Left lung (tissue), 4 donors: ENCODE measurements at regions not wholly inside any gene's neighbourhood (a gene's known extent, or its start where the extent isn't known, plus 50 kb on each side); places are given as distances from the start of the nearest gene placed in this dataset.

Experiments used
- ATAC-seq: fragments of 200-7000 bp; cut with Tn5 transposase; one replicate; pipeline ENCODE4 v1.9.1; 2020; ENCODE audit warnings: moderate library complexity
- DNase-seq, 4 donors: peaks; one replicate each; pipeline ENCODE4 v3.0.0-alpha.2; 2013 to 2020
- H3K27ac ChIP-seq, 2 donors: fragments of 200-600 bp; sonication (generic) in 1 of 2; one replicate each; pipeline versions ENCODE4 v1.5.0 to v1.8.0; 2020 to 2021
- H3K27me3 ChIP-seq, 2 donors: fragments of 200-600 bp; sonication (generic) in 1 of 2; one replicate each; pipeline versions ENCODE4 v1.5.0 to v1.8.0; 2020 to 2021
- H3K36me3 ChIP-seq, 2 donors: fragments of 200-600 bp; sonication (generic) in 1 of 2; one replicate each; pipeline versions ENCODE4 v1.5.0 to v1.8.0; 2020 to 2021
- H3K4me1 ChIP-seq, 2 donors: fragments of 200-600 bp; one replicate each; pipeline ENCODE4 v1.8.0; 2021
- H3K4me3 ChIP-seq, 2 donors: fragments of 200-600 bp; sonication (generic) in 1 of 2; one replicate each; pipeline versions ENCODE4 v1.5.0 to v1.8.0; 2020 to 2021; ENCODE audit warnings: mild to moderate bottlenecking in 1 of 2
- H3K9me3 ChIP-seq, 2 donors: fragments of 200-600 bp; sonication (generic) in 1 of 2; one replicate each; pipeline versions ENCODE4 v1.5.0 to v1.8.0; 2020 to 2021
- intact Hi-C, 2 donors: fragments of 100-400 bp; cut with DNase I; formaldehyde crosslinking; loops; one replicate each; pipeline versions ENCODE4 v1.11.2 to v1.14.2; 2022
- TF ChIP-seq, protein P1 (sequence below), 2 donors: fragments of 200-600 bp; sonication (generic) in 1 of 2; IDR thresholded peaks; one replicate each; pipeline versions ENCODE4 v1.5.0 to v1.8.0; 2021; ENCODE audit warnings: antibody characterized with exemption in 2 of 2
- donor health status: DM: no; HTN: yes; CAD: no.
- donor health status: DM: no; HTN: no; CAD: no.

DNA sequence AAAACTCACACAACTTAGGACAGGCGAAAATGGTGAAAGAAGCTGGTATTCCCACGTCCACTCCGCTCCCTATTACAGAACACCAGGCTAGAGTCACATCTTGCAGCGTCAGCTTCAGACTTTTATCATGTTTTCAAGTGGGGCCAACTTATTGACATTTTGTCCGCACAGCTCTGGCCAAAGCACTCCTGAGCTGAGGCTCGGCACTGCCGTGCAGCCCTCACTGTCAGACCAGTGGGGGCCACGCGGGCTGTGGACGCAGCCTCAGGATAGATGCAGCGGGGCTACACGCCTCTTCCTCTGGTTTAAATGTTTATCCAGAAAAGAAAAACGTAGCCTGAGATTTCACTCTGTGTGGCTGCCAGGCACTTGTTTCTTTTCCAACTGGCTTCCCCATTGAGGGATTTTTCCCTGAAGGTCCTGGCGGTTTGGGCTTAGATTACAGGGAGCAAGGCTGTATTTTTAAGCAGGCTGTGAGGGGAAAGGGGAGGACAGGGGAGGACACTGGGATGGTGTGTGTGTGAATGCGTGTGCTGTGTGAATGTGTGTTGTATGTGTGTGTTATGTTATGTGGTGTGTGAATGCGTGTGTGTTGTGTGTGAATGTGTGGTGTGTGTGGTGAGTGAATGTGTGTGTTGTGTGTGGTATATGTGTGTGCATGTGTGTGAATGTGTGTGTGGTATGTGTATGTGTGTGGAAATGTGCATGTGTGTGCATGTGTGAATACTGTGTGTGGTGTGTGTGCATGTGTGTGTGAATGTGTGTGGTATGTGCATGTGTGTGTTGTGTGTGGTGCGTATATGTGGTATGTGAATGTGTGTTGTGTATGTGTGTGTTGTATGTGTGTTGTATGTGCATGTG lies 267.6 kb downstream of the DCDC2C start:
- DNase-seq = no peak
- Histone ChIP-seq H3K4me3 (no peak overlapping the region), H3K4me1 (no peaks in the 10 kb centered on the region), H3K27me3 (peaks cover 0 to 6% of the 10 kb centered on the region in 2 donors), H3K9me3 (peaks cover 0 to under 1% of the 10 kb centered on the region in 2 donors), H3K36me3 (no peaks in the 10 kb centered on the region), H3K27ac (no peak overlapping the region)
- TF ChIP-seq, protein P1, sequence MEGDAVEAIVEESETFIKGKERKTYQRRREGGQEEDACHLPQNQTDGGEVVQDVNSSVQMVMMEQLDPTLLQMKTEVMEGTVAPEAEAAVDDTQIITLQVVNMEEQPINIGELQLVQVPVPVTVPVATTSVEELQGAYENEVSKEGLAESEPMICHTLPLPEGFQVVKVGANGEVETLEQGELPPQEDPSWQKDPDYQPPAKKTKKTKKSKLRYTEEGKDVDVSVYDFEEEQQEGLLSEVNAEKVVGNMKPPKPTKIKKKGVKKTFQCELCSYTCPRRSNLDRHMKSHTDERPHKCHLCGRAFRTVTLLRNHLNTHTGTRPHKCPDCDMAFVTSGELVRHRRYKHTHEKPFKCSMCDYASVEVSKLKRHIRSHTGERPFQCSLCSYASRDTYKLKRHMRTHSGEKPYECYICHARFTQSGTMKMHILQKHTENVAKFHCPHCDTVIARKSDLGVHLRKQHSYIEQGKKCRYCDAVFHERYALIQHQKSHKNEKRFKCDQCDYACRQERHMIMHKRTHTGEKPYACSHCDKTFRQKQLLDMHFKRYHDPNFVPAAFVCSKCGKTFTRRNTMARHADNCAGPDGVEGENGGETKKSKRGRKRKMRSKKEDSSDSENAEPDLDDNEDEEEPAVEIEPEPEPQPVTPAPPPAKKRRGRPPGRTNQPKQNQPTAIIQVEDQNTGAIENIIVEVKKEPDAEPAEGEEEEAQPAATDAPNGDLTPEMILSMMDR (IDR thresholded peaks at IDR 0.05) = no peak
- ATAC-seq = no peak
- intact Hi-C loops = no loop called here

DNA sequence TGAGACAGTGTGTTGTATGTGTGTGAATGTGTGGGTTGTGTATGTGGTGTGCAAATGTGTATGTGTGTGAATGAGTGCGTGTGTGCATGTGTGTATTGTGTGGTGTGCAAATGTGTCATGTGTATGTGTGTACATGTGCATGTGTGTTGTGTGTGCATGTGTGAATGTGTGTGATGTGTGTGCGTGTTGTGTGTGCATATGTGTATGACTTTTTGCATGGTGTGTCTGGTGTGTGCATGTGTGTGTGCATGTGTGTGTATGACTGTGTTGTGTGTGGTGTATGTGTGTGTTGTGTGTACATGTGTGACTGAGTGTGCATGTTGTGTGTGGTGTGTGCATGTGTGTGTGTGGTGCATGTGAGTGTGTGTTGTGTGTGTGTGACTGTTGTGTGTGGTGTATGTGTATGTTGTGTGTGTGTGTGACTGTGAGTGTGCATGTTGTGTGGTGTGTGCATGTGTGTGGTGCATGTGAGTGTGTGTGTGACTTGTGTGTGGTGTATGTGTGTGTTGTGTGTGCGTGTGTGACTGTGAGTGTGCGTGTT lies 268.3 kb downstream of the DCDC2C start:
- H3K4me1 ChIP-seq = no peaks in the 10 kb centered on the region
- H3K36me3 ChIP-seq = no peaks in the 10 kb centered on the region
- DNase-seq = no peak
- no peak for ATAC-seq
- H3K27me3 ChIP-seq = peaks cover 0 to 4% of the 10 kb centered on the region in 2 donors
- peaks cover 0 to 2% of the 10 kb centered on the region in 2 donors for H3K9me3 ChIP-seq
- H3K4me3 ChIP-seq = no peak overlapping the region
- H3K27ac ChIP-seq = no peak overlapping the region
- TF ChIP-seq, protein P1 (IDR thresholded peaks at IDR 0.05) = no peak
- intact Hi-C loops = no loop called here

DNA sequence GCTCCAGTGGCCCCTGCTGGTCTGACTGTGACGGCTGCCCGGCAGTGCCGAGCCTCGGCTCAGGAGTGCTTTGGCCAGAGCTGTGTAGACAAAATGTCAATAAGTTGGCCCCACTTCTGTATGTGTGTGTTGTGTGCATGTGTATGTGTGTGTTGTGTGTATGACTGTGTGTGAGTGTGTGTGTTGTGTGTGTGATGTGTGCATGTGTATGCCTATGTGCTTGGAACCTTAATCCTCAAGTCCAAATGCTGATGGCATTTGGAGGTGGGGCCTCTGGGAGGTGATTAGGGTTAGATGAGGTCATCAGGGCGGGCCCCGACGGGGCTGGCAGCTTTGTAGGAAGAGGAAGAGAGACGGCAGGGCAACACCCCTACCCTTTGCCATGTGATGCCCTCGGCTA lies 269.0 kb downstream of the DCDC2C start:
- Histone ChIP-seq H3K27me3 (peaks cover 0 to 4% of the 10 kb centered on the region in 2 donors), H3K9me3 (peaks cover 0 to 2% of the 10 kb centered on the region in 2 donors), H3K4me1 (no peaks in the 10 kb centered on the region), H3K4me3 (no peak overlapping the region), H3K27ac (no peak overlapping the region), H3K36me3 (no peaks in the 10 kb centered on the region)
- intact Hi-C loops = no loop called here
- DNase-seq (no peak), ATAC-seq (no peak)
- TF ChIP-seq, protein P1 (IDR thresholded peaks at IDR 0.05) = no peak

DNA sequence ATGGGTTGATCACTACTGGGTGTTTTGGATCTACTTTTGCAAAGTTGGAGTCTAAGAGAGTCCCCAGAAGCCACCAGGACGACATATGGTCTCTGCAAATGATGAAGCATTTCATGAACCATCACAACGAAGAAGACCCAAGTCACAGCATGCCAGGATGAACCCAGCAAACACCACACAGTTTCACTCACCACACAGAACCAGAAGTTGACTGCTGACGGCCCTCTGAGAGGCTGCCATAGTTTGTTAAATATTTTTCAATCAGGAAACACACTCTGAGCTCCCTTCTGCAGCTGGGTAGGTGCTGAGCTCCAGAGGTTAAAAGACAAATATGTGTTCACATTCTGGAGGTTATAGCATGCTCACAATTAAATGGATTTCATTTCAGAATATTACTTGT lies 271.4 kb downstream of the DCDC2C start:
- no peak for DNase-seq
- TF ChIP-seq, protein P1 (IDR thresholded peaks at IDR 0.05) = no peak
- ATAC-seq = no peak
- H3K27ac ChIP-seq = no peak overlapping the region
- H3K4me1 ChIP-seq = no peaks in the 10 kb centered on the region
- intact Hi-C loops = no loop called here
- peaks cover 0 to 2% of the 10 kb centered on the region in 2 donors for H3K9me3 ChIP-seq
- H3K4me3 ChIP-seq = no peak overlapping the region
- H3K36me3 ChIP-seq = no peaks in the 10 kb centered on the region
- H3K27me3 ChIP-seq = peaks cover 0 to 2% of the 10 kb centered on the region in 2 donors

DNA sequence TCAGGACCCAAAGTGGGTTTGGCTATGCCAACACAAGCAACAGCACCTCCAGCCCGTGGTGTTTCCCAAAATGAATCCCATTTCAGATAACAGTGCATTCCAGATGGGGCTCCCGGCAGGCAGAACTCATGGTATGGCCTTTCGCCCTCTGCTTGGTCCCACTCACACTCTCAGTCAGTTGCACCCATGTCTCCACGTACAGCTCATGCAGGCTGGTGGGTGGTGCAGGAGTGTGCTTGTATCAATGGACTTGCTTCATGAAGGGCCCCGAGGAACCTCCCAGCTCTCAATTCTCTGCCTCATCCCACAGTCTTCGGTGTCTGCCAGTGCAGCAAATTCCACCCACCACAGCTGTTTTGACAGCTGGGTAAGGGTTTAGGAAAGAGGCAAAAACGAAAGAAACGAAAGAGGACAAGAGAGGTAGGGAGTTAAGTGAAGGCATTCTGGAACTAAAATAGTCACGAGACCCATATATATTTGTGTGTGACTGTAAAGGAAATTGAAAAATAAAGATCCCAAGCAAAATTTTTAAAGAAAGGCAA lies 278.1 kb downstream of the DCDC2C start:
- Histone ChIP-seq H3K36me3 (no peaks in the 10 kb centered on the region), H3K4me3 (no peak overlapping the region), H3K4me1 (no peaks in the 10 kb centered on the region), H3K27me3 (no peaks in the 10 kb centered on the region), H3K27ac (no peak overlapping the region), H3K9me3 (no peaks in the 10 kb centered on the region)
- ATAC-seq = no peak
- no peak for DNase-seq
- TF ChIP-seq, protein P1 (IDR thresholded peaks at IDR 0.05) = no peak
- intact Hi-C loops = no loop called here
